ENCODE measurements at regions not wholly inside any gene's neighbourhood (a gene's known extent, or its start where the extent isn't known, plus 50 kb on each side); places are given as distances from the start of the nearest gene placed in this dataset.

DNA sequence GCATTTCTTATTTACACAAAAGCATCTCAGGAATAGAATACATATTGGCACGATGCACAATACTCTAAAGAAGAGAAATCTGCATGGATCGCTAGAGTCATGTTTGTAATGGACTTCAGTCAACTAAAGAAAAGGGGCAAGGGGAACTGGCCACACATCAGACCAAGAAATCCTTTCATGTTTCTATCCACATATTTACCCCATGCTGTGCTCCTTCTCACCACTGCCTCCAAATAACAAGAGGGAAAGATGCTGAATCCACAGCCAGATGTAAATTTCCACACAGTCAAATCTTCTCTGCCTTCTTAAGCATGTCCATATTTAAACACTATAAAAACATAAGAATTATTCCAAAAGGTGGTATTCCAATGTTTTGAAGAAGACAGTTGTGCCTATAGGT lies 67.6 kb downstream of the COX18 start:
- no peak for TF ChIP-seq CTCF (IDR thresholded peaks at IDR 0.05)
- TF ChIP-seq POLR2AphosphoS5 (IDR thresholded peaks at IDR 0.05), result no peak

Data from upper lobe of left lung (tissue), 4 donors.